Coronary artery (tissue), 2 donors: ENCODE measurements at regions not wholly inside any gene's neighbourhood (a gene's known extent, or its start where the extent isn't known, plus 50 kb on each side); places are given as distances from the start of the nearest gene placed in this dataset.

Experiments used
- DNase-seq: peaks from one replicate; pipeline ENCODE4 v3.0.0-alpha.2; 2017; ENCODE audit warnings: low spot score
- H3K27ac ChIP-seq, 2 donors: fragments of 200-600 bp; sonication (generic); one replicate each; pipeline ENCODE4 v1.5.1; 2016 to 2019
- H3K4me3 ChIP-seq: fragments of 200-600 bp; sonication (generic); 2 replicates; pipeline ENCODE4 v1.5.1; 2016; ENCODE audit warnings: mild to moderate bottlenecking, moderate library complexity
- TF ChIP-seq, protein P1 (sequence below): fragments of 200-600 bp; sonication (generic); IDR thresholded peaks from one replicate; pipeline ENCODE4 v1.5.1; 2019; ENCODE audit warnings: antibody characterized with exemption

DNA sequence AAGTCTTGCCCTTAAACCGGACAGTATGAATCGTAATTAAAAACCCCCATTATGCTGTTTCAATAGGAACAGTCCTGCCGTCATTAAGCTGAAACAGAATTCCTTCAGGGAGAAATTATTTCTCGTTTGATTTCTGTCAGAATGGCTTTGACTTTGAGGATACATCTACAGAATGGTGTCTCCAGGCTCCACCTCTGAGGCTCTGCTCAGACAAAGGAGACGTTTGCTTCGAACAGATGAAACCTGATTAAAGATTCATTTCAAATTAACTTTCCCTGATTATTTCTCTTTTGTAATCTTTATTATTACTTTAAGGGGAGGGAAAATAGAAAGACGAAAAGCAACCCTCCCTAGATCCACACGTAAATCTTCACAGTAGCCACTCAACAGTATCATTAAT, 106.9 kb downstream of the TMEM114 start:
- no peak for DNase-seq
- H3K27ac ChIP-seq = no peak overlapping the region

DNA sequence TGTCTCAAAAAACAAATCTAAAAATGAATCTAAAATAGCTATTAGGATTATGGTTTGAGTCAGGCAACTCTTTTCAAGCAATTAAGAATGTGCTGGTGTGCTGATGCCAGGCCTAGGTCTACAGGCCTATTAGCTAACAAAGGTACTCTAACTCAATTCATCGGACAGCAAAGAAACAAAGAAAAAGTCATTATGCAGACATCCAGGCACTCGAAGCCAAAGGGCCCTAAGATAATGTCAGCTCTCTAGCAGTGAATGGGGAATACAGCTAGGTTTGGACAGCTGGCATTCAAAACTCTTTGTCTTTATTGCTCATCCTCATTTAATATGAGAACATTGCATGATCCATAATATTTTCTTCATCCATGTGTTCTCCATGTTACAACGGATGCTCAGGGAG, 108.5 kb downstream of the TMEM114 start:
- Histone ChIP-seq H3K27ac (no peak overlapping the region), H3K4me3 (no peak overlapping the region)
- DNase-seq = no peak
- TF ChIP-seq, protein P1, sequence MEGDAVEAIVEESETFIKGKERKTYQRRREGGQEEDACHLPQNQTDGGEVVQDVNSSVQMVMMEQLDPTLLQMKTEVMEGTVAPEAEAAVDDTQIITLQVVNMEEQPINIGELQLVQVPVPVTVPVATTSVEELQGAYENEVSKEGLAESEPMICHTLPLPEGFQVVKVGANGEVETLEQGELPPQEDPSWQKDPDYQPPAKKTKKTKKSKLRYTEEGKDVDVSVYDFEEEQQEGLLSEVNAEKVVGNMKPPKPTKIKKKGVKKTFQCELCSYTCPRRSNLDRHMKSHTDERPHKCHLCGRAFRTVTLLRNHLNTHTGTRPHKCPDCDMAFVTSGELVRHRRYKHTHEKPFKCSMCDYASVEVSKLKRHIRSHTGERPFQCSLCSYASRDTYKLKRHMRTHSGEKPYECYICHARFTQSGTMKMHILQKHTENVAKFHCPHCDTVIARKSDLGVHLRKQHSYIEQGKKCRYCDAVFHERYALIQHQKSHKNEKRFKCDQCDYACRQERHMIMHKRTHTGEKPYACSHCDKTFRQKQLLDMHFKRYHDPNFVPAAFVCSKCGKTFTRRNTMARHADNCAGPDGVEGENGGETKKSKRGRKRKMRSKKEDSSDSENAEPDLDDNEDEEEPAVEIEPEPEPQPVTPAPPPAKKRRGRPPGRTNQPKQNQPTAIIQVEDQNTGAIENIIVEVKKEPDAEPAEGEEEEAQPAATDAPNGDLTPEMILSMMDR = no peak

More for the DNA sequence above, 106.9 kb downstream of the TMEM114 start:
- TF ChIP-seq, protein P1 = no peak
- H3K4me3 ChIP-seq = no peak overlapping the region

GRCh38 chr16:8476824-8477223, 113.5 kb downstream of the TMEM114 start:
- TF ChIP-seq, protein P1 = no peak
- DNase-seq = no peak
- no peak overlapping the region for H3K4me3 ChIP-seq
- no peak overlapping the region for H3K27ac ChIP-seq

- TF ChIP-seq, protein P1 = no peak
- no peak for DNase-seq
- no peak overlapping the region for H3K27ac ChIP-seq
- no peak overlapping the region for H3K4me3 ChIP-seq
These were observed 115.7 kb downstream of the TMEM114 start for GRCh38 chr16:8474587-8474986.

DNA sequence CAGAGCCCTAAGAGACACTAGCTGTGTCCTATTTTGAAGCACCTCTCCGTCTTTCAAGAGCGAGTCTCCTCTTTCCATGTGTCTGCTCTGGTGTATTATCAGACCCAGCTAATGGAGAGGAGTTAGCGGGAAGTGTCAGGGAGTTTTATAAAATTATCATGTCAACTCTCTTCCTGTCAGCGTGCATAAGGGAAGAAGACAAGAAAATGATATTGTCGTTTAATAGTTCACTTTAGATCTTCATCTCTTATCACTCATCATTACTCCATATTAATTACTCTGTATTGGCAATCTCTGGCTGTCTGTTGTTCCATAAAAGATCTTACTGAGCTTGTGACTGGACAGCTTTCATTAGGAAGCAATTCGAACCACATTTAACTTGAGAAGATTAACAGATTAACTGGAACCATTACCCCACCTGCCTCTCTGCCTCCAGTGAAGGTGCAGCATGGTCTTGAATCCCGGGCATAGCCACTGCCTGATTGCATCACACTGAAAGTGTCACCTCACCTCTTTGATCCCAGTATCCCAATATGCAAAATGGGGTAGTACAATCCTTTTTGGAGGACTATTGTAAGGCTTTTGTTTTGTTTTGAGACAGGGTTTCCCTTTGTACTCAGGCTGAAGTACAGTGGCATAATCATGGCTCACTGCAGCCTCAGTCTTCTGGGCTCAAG, 121.1 kb downstream of the TMEM114 start:
- TF ChIP-seq, protein P1 = no peak
- no peak for DNase-seq

DNA sequence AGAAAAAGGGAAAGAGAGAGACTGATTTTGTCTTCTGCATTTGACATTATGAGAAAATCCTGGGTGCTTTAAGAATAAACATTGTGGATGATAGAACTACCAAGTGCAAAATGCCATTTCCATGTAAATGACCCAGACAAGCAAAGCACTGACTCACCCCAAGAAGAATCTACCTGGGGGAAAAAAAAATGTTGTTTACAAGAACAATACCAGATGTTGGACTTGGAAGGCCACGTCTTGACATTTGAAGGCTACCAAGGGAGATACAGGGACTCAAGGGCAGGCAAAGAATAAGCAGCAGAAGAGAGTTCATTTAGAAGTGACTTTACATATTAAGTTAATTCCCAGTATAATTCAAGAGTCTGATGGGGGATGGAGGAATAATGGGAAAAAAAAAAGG, 125.3 kb downstream of the TMEM114 start:
- Histone ChIP-seq H3K4me3 (no peak overlapping the region), H3K27ac (no peak overlapping the region)
- DNase-seq = no peak
- TF ChIP-seq, protein P1 = no peak

More for the DNA sequence above, 121.1 kb downstream of the TMEM114 start:
- Histone ChIP-seq H3K4me3 (no peak overlapping the region), H3K27ac (no peak overlapping the region)

DNA sequence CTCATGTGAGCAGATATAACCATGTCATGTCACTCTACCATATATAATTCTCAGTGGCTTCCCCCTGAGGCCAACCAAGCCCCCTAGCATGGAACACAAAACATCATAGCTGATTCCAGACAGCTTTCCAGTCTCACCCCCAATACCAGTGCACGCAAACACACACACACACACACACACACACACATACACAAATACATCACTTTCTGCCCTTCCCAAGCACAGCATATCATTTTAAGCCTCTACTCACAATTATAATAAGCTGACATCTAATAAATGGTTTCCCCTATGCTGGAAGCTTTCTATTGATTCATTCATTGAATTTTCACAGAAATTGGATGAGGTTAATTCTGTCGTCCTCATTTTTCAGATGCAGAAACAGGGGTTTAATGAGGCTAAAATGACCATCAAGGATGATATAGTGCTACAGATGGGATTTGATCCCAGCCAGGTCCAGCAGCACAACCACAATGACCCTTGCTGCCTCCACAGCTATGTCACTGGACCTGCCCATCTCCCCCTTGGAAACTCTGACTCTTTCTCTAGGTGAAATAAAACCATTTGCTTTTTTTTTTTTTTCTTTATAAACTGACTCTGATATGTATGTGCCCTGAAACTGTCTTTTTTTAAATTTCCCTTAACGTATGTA, 131.1 kb downstream of the TMEM114 start:
- Histone ChIP-seq H3K27ac (no peak overlapping the region), H3K4me3 (no peak overlapping the region)
- DNase-seq = no peak
- TF ChIP-seq, protein P1 = no peak
